ENCODE measurements at regions not wholly inside any gene's neighbourhood (a gene's known extent, or its start where the extent isn't known, plus 50 kb on each side); places are given as distances from the start of the nearest gene placed in this dataset.
"Not testable (repeated sequence)": the region's sequence is repeated elsewhere in the genome, so short reads cannot be mapped to it uniquely, and the experiment has no call there.

GRCh38 chr12:25404955-25405354 is 148.1 kb downstream of the LMNTD1 start:
- Mint-ChIP-seq H3K36me3 (ENCODE audit: low read depth, unreplicated experiment) (no peaks in the 10 kb centered on the region), H3K4me3 (ENCODE audit: unreplicated experiment) (no peak overlapping the region), H3K27me3 (ENCODE audit: unreplicated experiment) (peaks cover 2% of the 10 kb centered on the region), H3K9me3 (ENCODE audit: unreplicated experiment) (no peaks in the 10 kb centered on the region), H3K4me1 (ENCODE audit: unreplicated experiment) (no peaks in the 10 kb centered on the region), H3K27ac (ENCODE audit: unreplicated experiment) (no peak overlapping the region)
- DNase-seq (ENCODE audit: low spot score) = no peak
- no peak for TF ChIP-seq CTCF (IDR thresholded peaks at IDR 0.05; ENCODE audit: unreplicated experiment)

- Mint-ChIP-seq H3K27ac (ENCODE audit: unreplicated experiment) (no peak overlapping the region), H3K36me3 (ENCODE audit: low read depth, unreplicated experiment) (no peaks in the 10 kb centered on the region), H3K4me3 (ENCODE audit: unreplicated experiment) (no peak overlapping the region), H3K4me1 (ENCODE audit: unreplicated experiment) (no peaks in the 10 kb centered on the region), H3K9me3 (ENCODE audit: unreplicated experiment) (no peaks in the 10 kb centered on the region), H3K27me3 (ENCODE audit: unreplicated experiment) (peaks cover 2% of the 10 kb centered on the region)
- no peak for DNase-seq (ENCODE audit: low spot score)
- no peak for TF ChIP-seq CTCF (IDR thresholded peaks at IDR 0.05; ENCODE audit: unreplicated experiment)
Measured at GRCh38 chr12:25401547-25402345, 151.0 kb upstream of the KRAS start.

- Mint-ChIP-seq H3K9me3 (ENCODE audit: unreplicated experiment) (no peaks in the 10 kb centered on the region), H3K36me3 (ENCODE audit: low read depth, unreplicated experiment) (peaks cover 3% of the 10 kb centered on the region), H3K4me1 (ENCODE audit: unreplicated experiment) (no peaks in the 10 kb centered on the region), H3K27ac (ENCODE audit: unreplicated experiment) (no peak overlapping the region), H3K27me3 (ENCODE audit: unreplicated experiment) (peaks cover 1% of the 10 kb centered on the region), H3K4me3 (ENCODE audit: unreplicated experiment) (no peak overlapping the region)
- no peak for TF ChIP-seq CTCF (IDR thresholded peaks at IDR 0.05; ENCODE audit: unreplicated experiment)
- DNase-seq (ENCODE audit: low spot score) = no peak
Measured at GRCh38 chr12:25397001-25397400, 146.3 kb upstream of the KRAS start.

GRCh38 chr12:25395227-25395626 is 144.5 kb upstream of the KRAS start:
- H3K27me3 Mint-ChIP-seq (ENCODE audit: unreplicated experiment) = peaks cover 1% of the 10 kb centered on the region
- H3K4me1 Mint-ChIP-seq (ENCODE audit: unreplicated experiment) = no peaks in the 10 kb centered on the region
- no peaks in the 10 kb centered on the region for H3K9me3 Mint-ChIP-seq (ENCODE audit: unreplicated experiment)
- no peak overlapping the region for H3K4me3 Mint-ChIP-seq (ENCODE audit: unreplicated experiment)
- no peak for DNase-seq (ENCODE audit: low spot score)
- H3K27ac Mint-ChIP-seq (ENCODE audit: unreplicated experiment) = no peak overlapping the region
- H3K36me3 Mint-ChIP-seq (ENCODE audit: low read depth, unreplicated experiment) = peaks cover 3% of the 10 kb centered on the region
- no peak for TF ChIP-seq CTCF (IDR thresholded peaks at IDR 0.05; ENCODE audit: unreplicated experiment)

GRCh38 chr12:25394775-25395174 is 144.0 kb upstream of the KRAS start:
- H3K9me3 Mint-ChIP-seq (ENCODE audit: unreplicated experiment); H3K27ac Mint-ChIP-seq (ENCODE audit: unreplicated experiment); H3K27me3 Mint-ChIP-seq (ENCODE audit: unreplicated experiment); H3K4me3 Mint-ChIP-seq (ENCODE audit: unreplicated experiment); DNase-seq (ENCODE audit: low spot score); H3K4me1 Mint-ChIP-seq (ENCODE audit: unreplicated experiment); H3K36me3 Mint-ChIP-seq (ENCODE audit: low read depth, unreplicated experiment): not testable (repeated sequence)
